ENCODE measurements at regions not wholly inside any gene's neighbourhood (a gene's known extent, or its start where the extent isn't known, plus 50 kb on each side); places are given as distances from the start of the nearest gene placed in this dataset.

- Histone ChIP-seq H3K4me3 (ENCODE audit: low read depth, low read length) (no peak overlapping the region), H3K9ac (ENCODE audit: low read depth, low read length) (no peak overlapping the region), H3K9me3 (ENCODE audit: control insufficient read depth, insufficient read depth, low read length) (no peaks in the 10 kb centered on the region), H3K4me1 (ENCODE audit: control insufficient read depth, insufficient read depth, low read length) (no peaks in the 10 kb centered on the region), H3K36me3 (ENCODE audit: control insufficient read depth, insufficient read depth, low read length) (no peaks in the 10 kb centered on the region), H3K27me3 (ENCODE audit: control insufficient read depth, insufficient read depth, low read length) (peaks cover 3% of the 10 kb centered on the region)
Observed at GRCh38 chr12:108043750-108044533, 85.1 kb upstream of the WSCD2 start.

- Histone ChIP-seq H3K4me1 (ENCODE audit: control insufficient read depth, insufficient read depth, low read length) (no peaks in the 10 kb centered on the region), H3K27me3 (ENCODE audit: control insufficient read depth, insufficient read depth, low read length) (peaks cover 3% of the 10 kb centered on the region), H3K9ac (ENCODE audit: low read depth, low read length) (no peak overlapping the region), H3K36me3 (ENCODE audit: control insufficient read depth, insufficient read depth, low read length) (no peaks in the 10 kb centered on the region), H3K9me3 (ENCODE audit: control insufficient read depth, insufficient read depth, low read length) (no peaks in the 10 kb centered on the region), H3K4me3 (ENCODE audit: low read depth, low read length) (no peak overlapping the region)
Observed at GRCh38 chr12:108046135-108046534, 83.0 kb upstream of the WSCD2 start.

- Histone ChIP-seq H3K4me1 (ENCODE audit: control insufficient read depth, insufficient read depth, low read length) (no peaks in the 10 kb centered on the region), H3K9ac (ENCODE audit: low read depth, low read length) (no peak overlapping the region), H3K27me3 (ENCODE audit: control insufficient read depth, insufficient read depth, low read length) (peaks cover 3% of the 10 kb centered on the region), H3K4me3 (ENCODE audit: low read depth, low read length) (no peak overlapping the region), H3K36me3 (ENCODE audit: control insufficient read depth, insufficient read depth, low read length) (no peaks in the 10 kb centered on the region), H3K9me3 (ENCODE audit: control insufficient read depth, insufficient read depth, low read length) (no peaks in the 10 kb centered on the region)
Observed at GRCh38 chr12:108046650-108047049, 82.4 kb upstream of the WSCD2 start.

GRCh38 chr12:108047071-108047550 is 82.0 kb upstream of the WSCD2 start:
- no peaks in the 10 kb centered on the region for H3K9me3 ChIP-seq (ENCODE audit: control insufficient read depth, insufficient read depth, low read length)
- H3K4me1 ChIP-seq (ENCODE audit: control insufficient read depth, insufficient read depth, low read length), result no peaks in the 10 kb centered on the region
- no peak overlapping the region for H3K4me3 ChIP-seq (ENCODE audit: low read depth, low read length)
- no peaks in the 10 kb centered on the region for H3K36me3 ChIP-seq (ENCODE audit: control insufficient read depth, insufficient read depth, low read length)
- H3K27me3 ChIP-seq (ENCODE audit: control insufficient read depth, insufficient read depth, low read length), result peaks cover 3% of the 10 kb centered on the region
- no peak overlapping the region for H3K9ac ChIP-seq (ENCODE audit: low read depth, low read length)

GRCh38 chr12:108048686-108049085 is 80.4 kb upstream of the WSCD2 start:
- no peaks in the 10 kb centered on the region for H3K4me1 ChIP-seq (ENCODE audit: control insufficient read depth, insufficient read depth, low read length)
- no peak overlapping the region for H3K9ac ChIP-seq (ENCODE audit: low read depth, low read length)
- no peaks in the 10 kb centered on the region for H3K9me3 ChIP-seq (ENCODE audit: control insufficient read depth, insufficient read depth, low read length)
- no peaks in the 10 kb centered on the region for H3K36me3 ChIP-seq (ENCODE audit: control insufficient read depth, insufficient read depth, low read length)
- H3K4me3 ChIP-seq (ENCODE audit: low read depth, low read length), result no peak overlapping the region
- peaks cover 3% of the 10 kb centered on the region for H3K27me3 ChIP-seq (ENCODE audit: control insufficient read depth, insufficient read depth, low read length)

GRCh38 chr12:108050696-108051095 is 78.4 kb upstream of the WSCD2 start:
- Histone ChIP-seq H3K4me1 (ENCODE audit: control insufficient read depth, insufficient read depth, low read length) (no peaks in the 10 kb centered on the region), H3K9me3 (ENCODE audit: control insufficient read depth, insufficient read depth, low read length) (no peaks in the 10 kb centered on the region), H3K36me3 (ENCODE audit: control insufficient read depth, insufficient read depth, low read length) (no peaks in the 10 kb centered on the region), H3K9ac (ENCODE audit: low read depth, low read length) (no peak overlapping the region), H3K27me3 (ENCODE audit: control insufficient read depth, insufficient read depth, low read length) (peaks cover 3% of the 10 kb centered on the region), H3K4me3 (ENCODE audit: low read depth, low read length) (no peak overlapping the region)

GRCh38 chr12:108052260-108052659 is 76.8 kb upstream of the WSCD2 start:
- Histone ChIP-seq H3K4me3 (ENCODE audit: low read depth, low read length) (no peak overlapping the region), H3K27me3 (ENCODE audit: control insufficient read depth, insufficient read depth, low read length) (no peaks in the 10 kb centered on the region), H3K4me1 (ENCODE audit: control insufficient read depth, insufficient read depth, low read length) (no peaks in the 10 kb centered on the region), H3K9ac (ENCODE audit: low read depth, low read length) (no peak overlapping the region), H3K36me3 (ENCODE audit: control insufficient read depth, insufficient read depth, low read length) (no peaks in the 10 kb centered on the region), H3K9me3 (ENCODE audit: control insufficient read depth, insufficient read depth, low read length) (no peaks in the 10 kb centered on the region)

- Histone ChIP-seq H3K9ac (ENCODE audit: low read depth, low read length) (no peak overlapping the region), H3K9me3 (ENCODE audit: control insufficient read depth, insufficient read depth, low read length) (no peaks in the 10 kb centered on the region), H3K4me3 (ENCODE audit: low read depth, low read length) (no peak overlapping the region), H3K36me3 (ENCODE audit: control insufficient read depth, insufficient read depth, low read length) (no peaks in the 10 kb centered on the region), H3K4me1 (ENCODE audit: control insufficient read depth, insufficient read depth, low read length) (no peaks in the 10 kb centered on the region), H3K27me3 (ENCODE audit: control insufficient read depth, insufficient read depth, low read length) (no peaks in the 10 kb centered on the region)
Observed at GRCh38 chr12:108053512-108053911, 75.6 kb upstream of the WSCD2 start.

GRCh38 chr12:108054496-108054895 is 74.6 kb upstream of the WSCD2 start:
- Histone ChIP-seq H3K4me3 (ENCODE audit: low read depth, low read length) (no peak overlapping the region), H3K4me1 (ENCODE audit: control insufficient read depth, insufficient read depth, low read length) (no peaks in the 10 kb centered on the region), H3K36me3 (ENCODE audit: control insufficient read depth, insufficient read depth, low read length) (no peaks in the 10 kb centered on the region), H3K9me3 (ENCODE audit: control insufficient read depth, insufficient read depth, low read length) (no peaks in the 10 kb centered on the region), H3K9ac (ENCODE audit: low read depth, low read length) (no peak overlapping the region), H3K27me3 (ENCODE audit: control insufficient read depth, insufficient read depth, low read length) (no peaks in the 10 kb centered on the region)

GRCh38 chr12:108055141-108055540 is 73.9 kb upstream of the WSCD2 start:
- Histone ChIP-seq H3K36me3 (ENCODE audit: control insufficient read depth, insufficient read depth, low read length) (no peaks in the 10 kb centered on the region), H3K9ac (ENCODE audit: low read depth, low read length) (no peak overlapping the region), H3K9me3 (ENCODE audit: control insufficient read depth, insufficient read depth, low read length) (no peaks in the 10 kb centered on the region), H3K4me1 (ENCODE audit: control insufficient read depth, insufficient read depth, low read length) (no peaks in the 10 kb centered on the region), H3K4me3 (ENCODE audit: low read depth, low read length) (no peak overlapping the region), H3K27me3 (ENCODE audit: control insufficient read depth, insufficient read depth, low read length) (no peaks in the 10 kb centered on the region)

- no peaks in the 10 kb centered on the region for H3K4me1 ChIP-seq (ENCODE audit: control insufficient read depth, insufficient read depth, low read length)
- H3K27me3 ChIP-seq (ENCODE audit: control insufficient read depth, insufficient read depth, low read length), result no peaks in the 10 kb centered on the region
- no peak overlapping the region for H3K9ac ChIP-seq (ENCODE audit: low read depth, low read length)
- H3K4me3 ChIP-seq (ENCODE audit: low read depth, low read length), result no peak overlapping the region
- no peaks in the 10 kb centered on the region for H3K9me3 ChIP-seq (ENCODE audit: control insufficient read depth, insufficient read depth, low read length)
- H3K36me3 ChIP-seq (ENCODE audit: control insufficient read depth, insufficient read depth, low read length), result no peaks in the 10 kb centered on the region
Observed at GRCh38 chr12:108060067-108060466, 69.0 kb upstream of the WSCD2 start.

- no peaks in the 10 kb centered on the region for H3K36me3 ChIP-seq (ENCODE audit: control insufficient read depth, insufficient read depth, low read length)
- H3K4me3 ChIP-seq (ENCODE audit: low read depth, low read length), result no peak overlapping the region
- no peaks in the 10 kb centered on the region for H3K9me3 ChIP-seq (ENCODE audit: control insufficient read depth, insufficient read depth, low read length)
- H3K4me1 ChIP-seq (ENCODE audit: control insufficient read depth, insufficient read depth, low read length), result no peaks in the 10 kb centered on the region
- H3K27me3 ChIP-seq (ENCODE audit: control insufficient read depth, insufficient read depth, low read length), result no peaks in the 10 kb centered on the region
- no peak overlapping the region for H3K9ac ChIP-seq (ENCODE audit: low read depth, low read length)
Observed at GRCh38 chr12:108060903-108061302, 68.2 kb upstream of the WSCD2 start.
